ENCODE measurements at regions not wholly inside any gene's neighbourhood (a gene's known extent, or its start where the extent isn't known, plus 50 kb on each side); places are given as distances from the start of the nearest gene placed in this dataset.

- SMC1A ChIA-PET (ENCODE audit: uncharacterized antibody, unreplicated experiment) = interaction anchor here (0.7 kb wide), 1 partner anchor 67 kb away, joined by 3 read pairs; no protein-coding TSS in a partner anchor
- Histone ChIP-seq H3K27ac (ENCODE audit: control insufficient read depth, insufficient read depth) (no peak overlapping the region), H3K4me2 (ENCODE audit: control insufficient read depth, insufficient read depth) (no peak overlapping the region), H3K27me3 (replicated peaks in 1 of 2; ENCODE audit: control insufficient read depth in 2 of 2, insufficient read depth in 2 of 2, low read length in 1 of 2) (no peaks in the 10 kb centered on the region), H3K9ac (ENCODE audit: control insufficient read depth, insufficient read depth, low read length) (no peak overlapping the region), H2AFZ (ENCODE audit: control insufficient read depth, low read depth, low read length) (no peak overlapping the region), H4K20me1 (ENCODE audit: control insufficient read depth, insufficient read depth) (no peaks in the 10 kb centered on the region), H3K79me2 (ENCODE audit: control insufficient read depth, insufficient read depth, low read length) (no peaks in the 10 kb centered on the region), H3K4me3 (no peak overlapping the region), H3K4me1 (ENCODE audit: control insufficient read depth, insufficient read depth, low read length) (no peaks in the 10 kb centered on the region), H3K36me3 (ENCODE audit: control insufficient read depth in 2 of 2, insufficient read depth in 2 of 2, low read length in 1 of 2) (no peaks in the 10 kb centered on the region), H3K9me3 (replicated peaks; ENCODE audit: control insufficient read depth, insufficient read depth, low read length) (no peaks in the 10 kb centered on the region)
- no TSS peak for BruUV-seq (replicated peaks)
- CTCF ChIA-PET = interaction anchor here (0.7 kb wide), 1 partner anchor 12 kb away, joined by 3 read pairs; no protein-coding TSS in a partner anchor
- no peak for DNase-seq (ENCODE audit: low read depth, low spot score)
- intact Hi-C loops (cut with micrococcal nuclease; ENCODE audit: unreplicated experiment) (no loop called here), in situ Hi-C loops (cut with MboI) (no loop called here)
- no peak for FAIRE-seq
- RAD21 ChIA-PET (ENCODE audit: unreplicated experiment) = no interaction called here
- TF ChIP-seq IKZF2 (IDR thresholded peaks at IDR 0.05) = no peak
- no peak for TF ChIP-seq SREBF2 (IDR thresholded peaks at IDR 0.05; ENCODE audit: low read length)
- no peak for TF ChIP-seq ESRRA (IDR thresholded peaks at IDR 0.05; ENCODE audit: low read length)
- POLR2A ChIA-PET = no interaction called here
- no peak for ATAC-seq
- WGBS (ENCODE audit: insufficient coverage, insufficient replicate concordance, low lambda C conversion rate, missing lambda C conversion rate) = 42% methylated on average over 5 of the region's 5 CpGs
Measured at GRCh38 chr10:20977300-20977699, 80.2 kb upstream of the NEBL start.

DNA sequence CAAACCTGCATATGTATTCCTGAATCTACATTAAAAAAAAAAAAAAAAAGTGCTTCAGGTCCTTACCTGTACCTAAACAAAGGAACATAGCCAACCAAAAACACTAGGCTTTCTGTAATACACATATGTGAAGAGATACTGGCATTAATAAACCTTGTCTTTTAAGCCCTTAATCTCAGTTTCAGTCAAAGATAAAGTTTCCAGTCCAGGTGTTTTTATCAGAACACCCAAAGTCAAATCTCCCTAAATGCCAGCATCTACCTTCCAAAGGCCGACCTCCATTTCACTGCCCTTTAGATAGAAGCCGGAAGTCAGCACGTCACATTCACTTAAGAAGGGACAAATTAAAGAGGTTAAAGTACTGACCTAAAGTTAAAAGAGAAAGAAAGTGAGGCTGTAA is 79.8 kb upstream of the NEBL start:
- Histone ChIP-seq H3K4me1 (ENCODE audit: control insufficient read depth, insufficient read depth, low read length) (peaks cover 4% of the 10 kb centered on the region; the same call in 1 of the 2 replicates), H3K27me3 (replicated peaks in 1 of 2; ENCODE audit: control insufficient read depth in 2 of 2, insufficient read depth in 2 of 2, low read length in 1 of 2) (no peaks in the 10 kb centered on the region), H3K4me3 (no peak overlapping the region), H3K9me3 (replicated peaks; ENCODE audit: control insufficient read depth, insufficient read depth, low read length) (no peaks in the 10 kb centered on the region), H3K4me2 (ENCODE audit: control insufficient read depth, insufficient read depth) (no peak overlapping the region), H3K27ac (ENCODE audit: control insufficient read depth, insufficient read depth) (no peak overlapping the region), H4K20me1 (ENCODE audit: control insufficient read depth, insufficient read depth) (no peaks in the 10 kb centered on the region), H3K36me3 (ENCODE audit: control insufficient read depth in 2 of 2, insufficient read depth in 2 of 2, low read length in 1 of 2) (no peaks in the 10 kb centered on the region), H3K79me2 (ENCODE audit: control insufficient read depth, insufficient read depth, low read length) (no peaks in the 10 kb centered on the region), H2AFZ (ENCODE audit: control insufficient read depth, low read depth, low read length) (no peak overlapping the region), H3K9ac (ENCODE audit: control insufficient read depth, insufficient read depth, low read length) (no peak overlapping the region)
- BruUV-seq (replicated peaks) = no TSS peak
- TF ChIP-seq, protein P1, sequence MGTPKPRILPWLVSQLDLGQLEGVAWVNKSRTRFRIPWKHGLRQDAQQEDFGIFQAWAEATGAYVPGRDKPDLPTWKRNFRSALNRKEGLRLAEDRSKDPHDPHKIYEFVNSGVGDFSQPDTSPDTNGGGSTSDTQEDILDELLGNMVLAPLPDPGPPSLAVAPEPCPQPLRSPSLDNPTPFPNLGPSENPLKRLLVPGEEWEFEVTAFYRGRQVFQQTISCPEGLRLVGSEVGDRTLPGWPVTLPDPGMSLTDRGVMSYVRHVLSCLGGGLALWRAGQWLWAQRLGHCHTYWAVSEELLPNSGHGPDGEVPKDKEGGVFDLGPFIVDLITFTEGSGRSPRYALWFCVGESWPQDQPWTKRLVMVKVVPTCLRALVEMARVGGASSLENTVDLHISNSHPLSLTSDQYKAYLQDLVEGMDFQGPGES (IDR thresholded peaks at IDR 0.05) = no peak
- TF ChIP-seq BMI1 (IDR thresholded peaks at IDR 0.05; ENCODE audit: borderline replicate concordance) (no peak), NFYA (IDR thresholded peaks at IDR 0.05; ENCODE audit: borderline replicate concordance, low read depth, low read length) (no peak), CBFB (IDR thresholded peaks at IDR 0.05; ENCODE audit: low read depth) (no peak), BCL11A (IDR thresholded peaks at IDR 0.05; ENCODE audit: low read depth, low read length) (no peak), BHLHE40 (IDR thresholded peaks at IDR 0.05; ENCODE audit: borderline replicate concordance in 1 of 2, low read depth in 2 of 2, low read length in 1 of 2) (no peak), SUZ12 (IDR thresholded peaks at IDR 0.05; ENCODE audit: unreplicated experiment) (no peak), IKZF1 (conservative IDR thresholded peaks at IDR 0.05) (no peak), ZNF24 (IDR thresholded peaks at IDR 0.05) (no peak), FOXM1 (IDR thresholded peaks at IDR 0.05; ENCODE audit: low read depth, low read length) (no peak)
- TF ChIP-seq, protein P2, sequence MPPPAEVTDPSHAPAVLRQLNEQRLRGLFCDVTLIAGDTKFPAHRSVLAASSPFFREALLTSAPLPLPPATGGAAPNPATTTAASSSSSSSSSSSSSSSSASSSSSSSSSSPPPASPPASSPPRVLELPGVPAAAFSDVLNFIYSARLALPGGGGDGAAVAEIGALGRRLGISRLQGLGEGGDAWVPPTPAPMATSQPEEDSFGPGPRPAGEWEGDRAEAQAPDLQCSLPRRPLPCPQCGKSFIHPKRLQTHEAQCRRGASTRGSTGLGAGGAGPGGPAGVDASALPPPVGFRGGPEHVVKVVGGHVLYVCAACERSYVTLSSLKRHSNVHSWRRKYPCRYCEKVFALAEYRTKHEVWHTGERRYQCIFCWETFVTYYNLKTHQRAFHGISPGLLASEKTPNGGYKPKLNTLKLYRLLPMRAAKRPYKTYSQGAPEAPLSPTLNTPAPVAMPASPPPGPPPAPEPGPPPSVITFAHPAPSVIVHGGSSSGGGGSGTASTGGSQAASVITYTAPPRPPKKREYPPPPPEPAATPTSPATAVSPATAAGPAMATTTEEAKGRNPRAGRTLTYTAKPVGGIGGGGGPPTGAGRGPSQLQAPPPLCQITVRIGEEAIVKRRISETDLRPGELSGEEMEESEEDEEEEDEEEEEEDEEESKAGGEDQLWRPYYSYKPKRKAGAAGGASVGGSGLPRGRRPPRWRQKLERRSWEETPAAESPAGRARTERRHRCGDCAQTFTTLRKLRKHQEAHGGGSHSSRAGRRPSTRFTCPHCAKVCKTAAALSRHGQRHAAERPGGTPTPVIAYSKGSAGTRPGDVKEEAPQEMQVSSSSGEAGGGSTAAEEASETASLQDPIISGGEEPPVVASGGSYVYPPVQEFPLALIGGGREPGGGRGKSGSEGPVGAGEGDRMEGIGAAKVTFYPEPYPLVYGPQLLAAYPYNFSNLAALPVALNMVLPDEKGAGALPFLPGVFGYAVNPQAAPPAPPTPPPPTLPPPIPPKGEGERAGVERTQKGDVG (CRISPR knock-in tag; IDR thresholded peaks at IDR 0.05) = no peak
- 56% methylated on average over 3 of the region's 3 CpGs for WGBS (ENCODE audit: insufficient coverage, insufficient replicate concordance, low lambda C conversion rate, missing lambda C conversion rate)
- ChIA-PET POLR2A (no interaction called here), CTCF (no interaction called here), SMC1A (ENCODE audit: uncharacterized antibody, unreplicated experiment) (no interaction called here), RAD21 (ENCODE audit: unreplicated experiment) (no interaction called here)
- no peak for ATAC-seq
- in situ Hi-C loops (cut with MboI) (no loop called here), intact Hi-C loops (cut with micrococcal nuclease; ENCODE audit: unreplicated experiment) (no loop called here)
- no peak for FAIRE-seq
- DNase-seq (ENCODE audit: low read depth, low spot score) = no peak
